Keratinocyte (primary cell): ENCODE measurements at regions not wholly inside any gene's neighbourhood (a gene's known extent, or its start where the extent isn't known, plus 50 kb on each side); places are given as distances from the start of the nearest gene placed in this dataset.

Experiments
- EZH2 ChIP-seq: IDR thresholded peaks from one replicate; pipeline ENCODE4 v1.6.1; 2012; ENCODE audit warnings: inconsistent platforms, mild to moderate bottlenecking, low read length, moderate library complexity
- TF ChIP-seq, protein P1 (sequence below), 3 experiments: IDR thresholded peaks in 1 of 3; conservative IDR thresholded peaks in 1 of 3; optimal IDR thresholded peaks in 1 of 3; 2 replicates in 2 of 3; 3 replicates in 1 of 3; pipeline versions ENCODE3 to v1.5.1; 2011; ENCODE audit warnings: low read length in 3 of 3, mild to moderate bottlenecking in 3 of 3, moderate library complexity in 2 of 3, control low read depth in 1 of 3, inconsistent platforms in 1 of 3; ENCODE audit not compliant: insufficient read depth in 2 of 3; ENCODE audit errors: extremely low read depth in 1 of 3

DNA sequence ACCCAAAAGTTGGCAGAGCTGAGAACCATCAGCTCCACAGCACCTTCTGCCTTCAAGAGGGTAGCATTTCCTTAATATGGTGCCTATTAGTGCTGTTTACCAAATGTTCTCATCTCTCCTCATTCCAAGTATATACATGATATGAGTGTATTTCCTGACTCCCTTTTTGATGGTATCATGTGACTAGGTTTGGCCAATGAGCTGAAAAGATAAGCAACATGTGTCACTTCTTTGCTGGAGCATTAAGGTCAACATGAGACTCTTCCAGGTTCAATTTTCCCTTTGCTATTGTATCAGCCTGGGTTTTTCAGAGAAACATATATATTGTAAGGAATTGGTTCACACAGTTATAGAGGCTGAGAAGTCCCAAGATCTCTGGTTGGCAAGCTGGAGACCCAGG lies 310.9 kb downstream of the HRH4 start:
- TF ChIP-seq, protein P1, sequence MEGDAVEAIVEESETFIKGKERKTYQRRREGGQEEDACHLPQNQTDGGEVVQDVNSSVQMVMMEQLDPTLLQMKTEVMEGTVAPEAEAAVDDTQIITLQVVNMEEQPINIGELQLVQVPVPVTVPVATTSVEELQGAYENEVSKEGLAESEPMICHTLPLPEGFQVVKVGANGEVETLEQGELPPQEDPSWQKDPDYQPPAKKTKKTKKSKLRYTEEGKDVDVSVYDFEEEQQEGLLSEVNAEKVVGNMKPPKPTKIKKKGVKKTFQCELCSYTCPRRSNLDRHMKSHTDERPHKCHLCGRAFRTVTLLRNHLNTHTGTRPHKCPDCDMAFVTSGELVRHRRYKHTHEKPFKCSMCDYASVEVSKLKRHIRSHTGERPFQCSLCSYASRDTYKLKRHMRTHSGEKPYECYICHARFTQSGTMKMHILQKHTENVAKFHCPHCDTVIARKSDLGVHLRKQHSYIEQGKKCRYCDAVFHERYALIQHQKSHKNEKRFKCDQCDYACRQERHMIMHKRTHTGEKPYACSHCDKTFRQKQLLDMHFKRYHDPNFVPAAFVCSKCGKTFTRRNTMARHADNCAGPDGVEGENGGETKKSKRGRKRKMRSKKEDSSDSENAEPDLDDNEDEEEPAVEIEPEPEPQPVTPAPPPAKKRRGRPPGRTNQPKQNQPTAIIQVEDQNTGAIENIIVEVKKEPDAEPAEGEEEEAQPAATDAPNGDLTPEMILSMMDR (optimal IDR thresholded peaks at IDR 0.05 in 1 of 3, IDR thresholded peaks at IDR 0.05 in 1 of 3, conservative IDR thresholded peaks at IDR 0.05 in 1 of 3; ENCODE audit: extremely low read depth in 1 of 3, insufficient read depth in 2 of 3, low read length in 3 of 3), result no peak
- no peak for TF ChIP-seq EZH2
